H9 (cell line): ENCODE measurements at regions not wholly inside any gene's neighbourhood (a gene's known extent, or its start where the extent isn't known, plus 50 kb on each side); places are given as distances from the start of the nearest gene placed in this dataset.

Experiments used
- DNase-seq: peaks from one replicate; pipeline ENCODE4 v3.0.0-alpha.2; 2017
- H2AFZ ChIP-seq: one replicate; pipeline ENCODE4 v1.6.1; 2013; ENCODE audit warnings: mild to moderate bottlenecking, low read length, control low read depth, moderate library complexity
- H2AK5ac ChIP-seq: 2 replicates; pipeline ENCODE4 v1.6.1; 2013; ENCODE audit warnings: low read length, control low read depth, mixed read lengths; ENCODE audit not compliant: insufficient read length
- H2BK120ac ChIP-seq: one replicate; pipeline ENCODE4 v1.6.1; 2013; ENCODE audit warnings: low read depth, mild to moderate bottlenecking, low read length, control low read depth, inconsistent platforms; ENCODE audit not compliant: poor library complexity, severe bottlenecking
- H2BK12ac ChIP-seq: 2 replicates; pipeline ENCODE4 v1.6.1; 2013; ENCODE audit warnings: low read length, control low read depth, mixed read lengths, low read depth; ENCODE audit not compliant: insufficient read length
- H2BK15ac ChIP-seq: 2 replicates; pipeline ENCODE4 v1.6.1; 2013; ENCODE audit warnings: low read depth, low read length, control low read depth
- H2BK20ac ChIP-seq: one replicate; pipeline ENCODE4 v1.6.1; 2013; ENCODE audit warnings: low read depth, mild to moderate bottlenecking, low read length, control low read depth, inconsistent platforms; ENCODE audit not compliant: poor library complexity, severe bottlenecking
- H2BK5ac ChIP-seq: 2 replicates; pipeline ENCODE4 v1.6.1; 2013; ENCODE audit warnings: low read length, control low read depth, mixed read lengths; ENCODE audit not compliant: insufficient read length
- H3K14ac ChIP-seq: 2 replicates; pipeline ENCODE4 v1.6.1; 2013; ENCODE audit warnings: low read length, control low read depth; ENCODE audit not compliant: insufficient read depth
- H3K18ac ChIP-seq: 2 replicates; pipeline ENCODE4 v1.6.1; 2013; ENCODE audit warnings: low read depth, mild to moderate bottlenecking, mixed read lengths, low read length, control low read depth; ENCODE audit not compliant: insufficient read length
- H3K23ac ChIP-seq: 2 replicates; pipeline ENCODE4 v1.6.1; 2013; ENCODE audit warnings: low read length, control low read depth, mixed read lengths, low read depth; ENCODE audit not compliant: insufficient read length
- H3K23me2 ChIP-seq: 2 replicates; pipeline ENCODE4 v1.6.1; 2013; ENCODE audit warnings: low read depth, mild to moderate bottlenecking, mixed read lengths, low read length, control low read depth; ENCODE audit not compliant: insufficient read length, poor library complexity, severe bottlenecking
- H3K27ac ChIP-seq: 2 replicates; pipeline ENCODE4 v1.5.1; 2013; ENCODE audit warnings: low read length, control low read depth, mixed read lengths, low read depth; ENCODE audit not compliant: insufficient read length
- H3K27me3 ChIP-seq: 2 replicates; pipeline ENCODE4 v1.6.1; 2013; ENCODE audit warnings: low read length, control low read depth, inconsistent platforms; ENCODE audit not compliant: insufficient read depth
- H3K4ac ChIP-seq: 2 replicates; pipeline ENCODE4 v1.6.1; 2013; ENCODE audit warnings: low read depth, mild to moderate bottlenecking, control low read depth, inconsistent platforms, low read length, moderate library complexity
- H3K4me1 ChIP-seq: 2 replicates; pipeline ENCODE4 v1.6.1; 2013; ENCODE audit warnings: low read length, control low read depth, inconsistent platforms; ENCODE audit not compliant: insufficient read depth
- H3K4me2 ChIP-seq: 2 replicates; pipeline ENCODE4 v1.6.1; 2013; ENCODE audit warnings: low read length, control low read depth, mixed read lengths; ENCODE audit not compliant: insufficient read length, insufficient read depth
- H3K56ac ChIP-seq: 2 replicates; pipeline ENCODE4 v1.6.1; 2013; ENCODE audit warnings: low read depth, mild to moderate bottlenecking, mixed read lengths, low read length, control low read depth; ENCODE audit not compliant: insufficient read length
- H3K79me1 ChIP-seq: 2 replicates; pipeline ENCODE4 v1.6.1; 2013; ENCODE audit warnings: low read depth, mild to moderate bottlenecking, moderate library complexity, low read length, control low read depth, inconsistent platforms; ENCODE audit not compliant: insufficient read depth, poor library complexity, severe bottlenecking
- H3K79me2 ChIP-seq: 2 replicates; pipeline ENCODE4 v1.6.1; 2013; ENCODE audit warnings: low read length, control low read depth, inconsistent platforms; ENCODE audit not compliant: insufficient read depth
- H3K9ac ChIP-seq: 2 replicates; pipeline ENCODE4 v1.6.1; 2013; ENCODE audit warnings: low read length, control low read depth, mixed read lengths; ENCODE audit not compliant: insufficient read length; ENCODE audit errors: extremely low read depth
- H3K9me3 ChIP-seq: one replicate; pipeline ENCODE4 v1.6.1; 2013; ENCODE audit warnings: low read depth, low read length, inconsistent platforms; ENCODE audit not compliant: control insufficient read depth
- H3T11ph ChIP-seq: one replicate; pipeline ENCODE4 v1.6.1; 2013; ENCODE audit warnings: mild to moderate bottlenecking, low read length, control low read depth, inconsistent platforms
- H4K20me1 ChIP-seq: one replicate; pipeline ENCODE4 v1.6.1; 2013; ENCODE audit not compliant: control insufficient read depth, insufficient read length, insufficient read depth
- H4K5ac ChIP-seq: 2 replicates; pipeline ENCODE4 v1.6.1; 2013; ENCODE audit warnings: low read depth, mild to moderate bottlenecking, mixed read lengths, low read length, control low read depth; ENCODE audit not compliant: insufficient read length
- H4K8ac ChIP-seq: replicated peaks from 2 replicates; pipeline ENCODE4 v1.6.1; 2013; ENCODE audit warnings: low read length, control low read depth, mixed read lengths, low read depth; ENCODE audit not compliant: insufficient read length
- H4K91ac ChIP-seq: 2 replicates; pipeline ENCODE4 v1.6.1; 2013; ENCODE audit warnings: low read depth, mild to moderate bottlenecking, moderate library complexity, mixed read lengths, low read length, control low read depth; ENCODE audit not compliant: insufficient read length
- H3K27ac Mint-ChIP-seq, 3 experiments: 2 replicates in 2 of 3; 3 replicates in 1 of 3; pipeline ENCODE4 v1.8.0; 2020 to 2021; ENCODE audit warnings: mixed read lengths in 3 of 3, mild to moderate bottlenecking in 1 of 3, moderate library complexity in 1 of 3
- H3K27me3 Mint-ChIP-seq: 2 replicates; pipeline ENCODE4 v1.8.0; 2021; ENCODE audit warnings: low read depth, mild to moderate bottlenecking, moderate library complexity, mixed read lengths
- H3K36me3 Mint-ChIP-seq, 3 experiments: 2 replicates in 2 of 3; 3 replicates in 1 of 3; pipeline ENCODE4 v1.8.0; 2020 to 2021; ENCODE audit warnings: low read depth in 3 of 3, mixed read lengths in 3 of 3; ENCODE audit not compliant: insufficient read depth in 1 of 3
- H3K4me1 Mint-ChIP-seq, 2 experiments: 2 replicates each; pipeline ENCODE4 v1.8.0; 2020; ENCODE audit warnings: mixed read lengths in 2 of 2
- H3K4me3 Mint-ChIP-seq, 2 experiments: 2 replicates in 1 of 2; 3 replicates in 1 of 2; pipeline ENCODE4 v1.8.0; 2020 to 2021; ENCODE audit warnings: mild to moderate bottlenecking in 2 of 2, mixed read lengths in 2 of 2, moderate library complexity in 1 of 2
- H3K9me3 Mint-ChIP-seq, 2 experiments: 2 replicates in 1 of 2; 3 replicates in 1 of 2; pipeline ENCODE4 v1.8.0; 2020; ENCODE audit warnings: mild to moderate bottlenecking in 2 of 2, mixed read lengths in 2 of 2, moderate library complexity in 1 of 2
- WGBS: extraction: QIAGEN DNeasy Blood & Tissue Kit; methylation state at CpG from one replicate; pipeline ENCODE4 v1.1.7; 2013; ENCODE audit warnings: missing lambda C conversion rate, low lambda C conversion rate, mixed read lengths; ENCODE audit not compliant: insufficient read length; ENCODE audit errors: extremely low coverage; 5-methylcytosine and 5-hydroxymethylcytosine counted together
- TF ChIP-seq, protein P1 (sequence below): fragments of 200-600 bp; sonication (generic); conservative IDR thresholded peaks from 3 replicates; pipeline ENCODE4 v1.8.0; 2021; ENCODE audit warnings: antibody characterized with exemption, mild to moderate bottlenecking

DNA sequence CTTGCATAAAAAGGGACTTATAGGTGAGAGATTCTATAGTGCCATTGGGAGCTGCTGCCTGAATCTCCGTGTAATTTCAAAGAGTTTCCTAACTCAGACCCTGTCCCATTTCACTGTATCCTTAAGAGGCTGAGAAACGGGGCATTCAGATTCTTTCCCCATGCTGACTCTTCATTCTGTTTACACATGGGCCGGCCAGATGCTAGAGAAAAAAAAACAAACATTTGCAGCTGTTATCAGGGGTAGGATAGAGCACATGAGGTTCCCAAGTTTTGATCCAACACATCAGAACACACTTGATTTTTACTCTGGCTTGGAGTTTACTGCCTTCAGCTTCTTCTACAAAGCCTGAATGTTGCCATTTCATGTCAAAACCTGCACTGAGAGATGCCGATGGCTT is 215.9 kb upstream of the TPRG1 start:
- Histone ChIP-seq H3K79me1 (no peaks in the 10 kb centered on the region), H3K23ac (no peak overlapping the region), H3K9ac (no peak overlapping the region), H2BK5ac (no peak overlapping the region), H3K4ac (no peak overlapping the region), H3K9me3 (no peaks in the 10 kb centered on the region), H4K20me1 (no peaks in the 10 kb centered on the region), H3K18ac (no peak overlapping the region), H2BK120ac (no peak overlapping the region), H4K8ac (no peak overlapping the region), H3T11ph (no peak overlapping the region), H3K23me2 (no peaks in the 10 kb centered on the region), H3K79me2 (no peaks in the 10 kb centered on the region), H2AK5ac (no peak overlapping the region), H3K14ac (no peak overlapping the region), H4K5ac (no peak overlapping the region), H3K4me1 (no peaks in the 10 kb centered on the region), H3K4me2 (no peak overlapping the region), H3K56ac (no peak overlapping the region), H4K91ac (no peak overlapping the region), H2BK15ac (no peak overlapping the region), H2AFZ (no peak overlapping the region), H3K27me3 (no peaks in the 10 kb centered on the region), H2BK12ac (no peak overlapping the region), H3K27ac (no peak overlapping the region), H2BK20ac (no peak overlapping the region)
- Mint-ChIP-seq H3K4me3 (no peak overlapping the region), H3K27ac (no peak overlapping the region), H3K27me3 (no peaks in the 10 kb centered on the region), H3K36me3 (no peaks in the 10 kb centered on the region), H3K4me1 (peaks cover 5 to 6% of the 10 kb centered on the region in 2 experiments), H3K9me3 (no peaks in the 10 kb centered on the region)
- no CpG with 5 or more reads among the region's 4 CpGs for WGBS
- TF ChIP-seq, protein P1, sequence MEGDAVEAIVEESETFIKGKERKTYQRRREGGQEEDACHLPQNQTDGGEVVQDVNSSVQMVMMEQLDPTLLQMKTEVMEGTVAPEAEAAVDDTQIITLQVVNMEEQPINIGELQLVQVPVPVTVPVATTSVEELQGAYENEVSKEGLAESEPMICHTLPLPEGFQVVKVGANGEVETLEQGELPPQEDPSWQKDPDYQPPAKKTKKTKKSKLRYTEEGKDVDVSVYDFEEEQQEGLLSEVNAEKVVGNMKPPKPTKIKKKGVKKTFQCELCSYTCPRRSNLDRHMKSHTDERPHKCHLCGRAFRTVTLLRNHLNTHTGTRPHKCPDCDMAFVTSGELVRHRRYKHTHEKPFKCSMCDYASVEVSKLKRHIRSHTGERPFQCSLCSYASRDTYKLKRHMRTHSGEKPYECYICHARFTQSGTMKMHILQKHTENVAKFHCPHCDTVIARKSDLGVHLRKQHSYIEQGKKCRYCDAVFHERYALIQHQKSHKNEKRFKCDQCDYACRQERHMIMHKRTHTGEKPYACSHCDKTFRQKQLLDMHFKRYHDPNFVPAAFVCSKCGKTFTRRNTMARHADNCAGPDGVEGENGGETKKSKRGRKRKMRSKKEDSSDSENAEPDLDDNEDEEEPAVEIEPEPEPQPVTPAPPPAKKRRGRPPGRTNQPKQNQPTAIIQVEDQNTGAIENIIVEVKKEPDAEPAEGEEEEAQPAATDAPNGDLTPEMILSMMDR, result no peak
- DNase-seq, result no peak
